PC-3 (cell line): ENCODE measurements at regions not wholly inside any gene's neighbourhood (a gene's known extent, or its start where the extent isn't known, plus 50 kb on each side); places are given as distances from the start of the nearest gene placed in this dataset.

Experiments used
- ATAC-seq: fragments of 200-7000 bp; cut with Tn5 transposase; 2 replicates; pipeline ENCODE4 v1.9.1; 2020; ENCODE audit warnings: mild to moderate bottlenecking, moderate library complexity
- BruUV-seq: library from RNA; stranded (reverse); fragments of 400-500 nt; replicated peaks from 2 replicates; lab custom pipeline; 2021; lab: Mats Ljungman, UMichigan
- CTCF ChIA-PET: fragments of 300-600 bp; sonication (Branson Sonifier 250); formaldehyde crosslinking; loops from one replicate; lab custom pipeline; 2022; ENCODE audit warnings: antibody characterized with exemption; lab: Charles Lee
- POLR2A ChIA-PET: fragments of 300-600 bp; sonication (Branson Sonifier 250); formaldehyde crosslinking; loops from one replicate; lab custom pipeline; 2022; ENCODE audit warnings: antibody characterized with exemption; ENCODE audit not compliant: unreplicated experiment; lab: Charles Lee
- DNase-seq: peaks from one replicate; pipeline ENCODE4 v3.0.0-alpha.2; 2015
- H2AFZ ChIP-seq: fragments of 300-600 bp; sonication (generic); 2 replicates; pipeline ENCODE4 v1.6.0; 2016; ENCODE audit warnings: antibody characterized with exemption, low read length
- H3F3A ChIP-seq: fragments of 300-600 bp; sonication (generic); one replicate; pipeline ENCODE4 v1.6.0; 2017; ENCODE audit warnings: antibody characterized with exemption, low read length, control low read depth, mild to moderate bottlenecking; ENCODE audit not compliant: unreplicated experiment
- H3K27ac ChIP-seq: fragments of 300-600 bp; sonication (generic); 2 replicates; pipeline ENCODE4 v1.5.1; 2016; ENCODE audit warnings: mild to moderate bottlenecking, low read length
- H3K27me3 ChIP-seq: fragments of 300-600 bp; sonication (generic); 2 replicates; pipeline ENCODE4 v1.6.1; 2016; ENCODE audit warnings: low read length, mixed read lengths
- H3K36me3 ChIP-seq: fragments of 300-600 bp; sonication (generic); 2 replicates; pipeline ENCODE4 v1.6.1; 2016; ENCODE audit warnings: low read depth, mixed run types, low read length, mixed read lengths
- H3K4me1 ChIP-seq: fragments of 300-600 bp; sonication (generic); 2 replicates; pipeline ENCODE4 v1.5.1; 2016; ENCODE audit warnings: low read length; ENCODE audit not compliant: insufficient read depth
- H3K4me2 ChIP-seq: fragments of 300-600 bp; sonication (generic); 2 replicates; pipeline ENCODE4 v1.6.0; 2016; ENCODE audit warnings: low read length
- H3K4me3 ChIP-seq: fragments of 300-600 bp; sonication (generic); 2 replicates; pipeline ENCODE4 v1.5.1; 2016; ENCODE audit warnings: mild to moderate bottlenecking, low read length, mixed read lengths
- H3K79me2 ChIP-seq: fragments of 300-600 bp; sonication (generic); 2 replicates; pipeline ENCODE4 v1.6.1; 2017; ENCODE audit warnings: low read length, mixed read lengths
- H3K9ac ChIP-seq: fragments of 300-600 bp; sonication (generic); 2 replicates; pipeline ENCODE4 v1.6.0; 2016; ENCODE audit warnings: mild to moderate bottlenecking, low read length
- H3K9me2 ChIP-seq: fragments of 300-600 bp; sonication (generic); replicated peaks from 2 replicates; pipeline ENCODE4 v1.6.1; 2016; ENCODE audit warnings: mixed run types, low read length, mixed read lengths
- H3K9me3 ChIP-seq: fragments of 300-600 bp; sonication (generic); 2 replicates; pipeline ENCODE4 v1.6.1; 2016; ENCODE audit warnings: low read length, mixed read lengths
- H4K20me1 ChIP-seq: fragments of 300-600 bp; sonication (generic); 2 replicates; pipeline ENCODE4 v1.6.1; 2016; ENCODE audit warnings: low read length, mixed read lengths
- CTCF ChIP-seq: fragments of 300-600 bp; sonication (generic); conservative IDR thresholded peaks from 2 replicates; pipeline ENCODE4 v1.5.1; 2017; ENCODE audit warnings: antibody characterized with exemption, low read depth, mild to moderate bottlenecking, low read length
- EZH2 ChIP-seq: fragments of 300-600 bp; sonication (generic); IDR thresholded peaks from one replicate; pipeline ENCODE4 v1.6.1; 2017; ENCODE audit warnings: antibody characterized with exemption, mild to moderate bottlenecking, low read length; ENCODE audit not compliant: unreplicated experiment
- EZH2phosphoT487 ChIP-seq: fragments of 300-600 bp; sonication (generic); IDR thresholded peaks from 2 replicates; pipeline ENCODE4 v1.6.1; 2018; ENCODE audit warnings: mild to moderate bottlenecking, antibody characterized with exemption, low read length, borderline replicate concordance
- intact Hi-C: fragments of 100-400 bp; cut with micrococcal nuclease; formaldehyde crosslinking; loops from 2 replicates; pipeline ENCODE4 v1.9.0; 2023

GRCh38 chr1:238223076-238223640 is 332.4 kb upstream of the ZP4 start:
- H3K9ac ChIP-seq, result no peak overlapping the region
- H3K79me2 ChIP-seq, result no peaks in the 10 kb centered on the region
- H3K4me2 ChIP-seq, result no peak overlapping the region
- no peaks in the 10 kb centered on the region for H3K9me2 ChIP-seq
- H3K9me3 ChIP-seq, result no peaks in the 10 kb centered on the region
- no peaks in the 10 kb centered on the region for H3K36me3 ChIP-seq
- no TSS peak for BruUV-seq
- no peaks in the 10 kb centered on the region for H3F3A ChIP-seq
- no peaks in the 10 kb centered on the region for H3K27me3 ChIP-seq
- POLR2A ChIA-PET, result no interaction called here
- H2AFZ ChIP-seq, result no peak overlapping the region
- DNase-seq, result peak; percentile 56
- peak; percentile 85 for ATAC-seq
- H3K27ac ChIP-seq, result no peak overlapping the region
- CTCF ChIA-PET, result no interaction called here
- H3K4me1 ChIP-seq, result no peaks in the 10 kb centered on the region
- intact Hi-C loops, result no loop called here
- no peaks in the 10 kb centered on the region for H4K20me1 ChIP-seq
- TF ChIP-seq CTCF (no peak), EZH2phosphoT487 (no peak), EZH2 (no peak)
- no peak overlapping the region for H3K4me3 ChIP-seq

GRCh38 chr1:238221738-238222137 is 331.0 kb upstream of the ZP4 start:
- ATAC-seq (no peak), DNase-seq (no peak)
- no peak overlapping the region for H3K4me3 ChIP-seq
- H3K36me3 ChIP-seq, result no peaks in the 10 kb centered on the region
- H3K27ac ChIP-seq, result no peak overlapping the region
- ChIA-PET CTCF (no interaction called here), POLR2A (no interaction called here)
- no peaks in the 10 kb centered on the region for H3K9me2 ChIP-seq
- intact Hi-C loops, result no loop called here
- H3K4me2 ChIP-seq, result no peak overlapping the region
- no peaks in the 10 kb centered on the region for H3F3A ChIP-seq
- no peaks in the 10 kb centered on the region for H3K9me3 ChIP-seq
- H3K9ac ChIP-seq, result no peak overlapping the region
- H3K79me2 ChIP-seq, result no peaks in the 10 kb centered on the region
- BruUV-seq, result no TSS peak
- no peaks in the 10 kb centered on the region for H3K27me3 ChIP-seq
- H4K20me1 ChIP-seq, result no peaks in the 10 kb centered on the region
- H2AFZ ChIP-seq, result no peak overlapping the region
- TF ChIP-seq CTCF (no peak), EZH2phosphoT487 (no peak), EZH2 (no peak)
- no peaks in the 10 kb centered on the region for H3K4me1 ChIP-seq

GRCh38 chr1:238214449-238214848 is 323.7 kb upstream of the ZP4 start:
- H3K4me3 ChIP-seq, result no peak overlapping the region
- H3K27me3 ChIP-seq, result no peaks in the 10 kb centered on the region
- H3K9me3 ChIP-seq, result no peaks in the 10 kb centered on the region
- H3K4me1 ChIP-seq, result no peaks in the 10 kb centered on the region
- ChIA-PET CTCF (no interaction called here), POLR2A (no interaction called here)
- no peak overlapping the region for H3K27ac ChIP-seq
- DNase-seq (no peak), ATAC-seq (no peak)
- no peaks in the 10 kb centered on the region for H3K79me2 ChIP-seq
- H4K20me1 ChIP-seq, result no peaks in the 10 kb centered on the region
- H3F3A ChIP-seq, result no peaks in the 10 kb centered on the region
- no peak overlapping the region for H3K9ac ChIP-seq
- intact Hi-C loops, result no loop called here
- TF ChIP-seq EZH2, result no peak
- no peak for TF ChIP-seq CTCF
- no peaks in the 10 kb centered on the region for H3K36me3 ChIP-seq
- no peaks in the 10 kb centered on the region for H3K9me2 ChIP-seq
- no peak overlapping the region for H2AFZ ChIP-seq
- H3K4me2 ChIP-seq, result no peak overlapping the region
- BruUV-seq, result no TSS peak
